ENCODE measurements at regions not wholly inside any gene's neighbourhood (a gene's known extent, or its start where the extent isn't known, plus 50 kb on each side); places are given as distances from the start of the nearest gene placed in this dataset.
"Not testable (repeated sequence)": the region's sequence is repeated elsewhere in the genome, so short reads cannot be mapped to it uniquely, and the experiment has no call there.

DNA sequence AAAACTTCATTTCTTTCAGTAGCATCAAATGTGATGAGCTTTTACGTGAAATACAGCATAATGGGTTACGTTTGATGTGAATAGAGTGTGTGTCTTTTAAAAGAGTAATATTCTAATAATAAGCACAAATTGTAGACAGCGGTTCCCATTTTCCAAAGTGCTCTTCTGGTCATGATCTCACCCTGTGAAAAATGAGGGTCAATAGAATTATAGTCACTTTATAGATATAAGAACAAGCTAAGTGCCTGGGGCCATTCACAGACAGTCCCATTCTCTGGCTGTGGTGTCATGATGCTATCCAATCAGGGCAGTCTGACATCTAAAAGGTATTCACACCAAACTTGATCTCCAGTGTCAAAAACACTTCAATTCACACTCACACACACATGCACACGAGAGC, 830.8 kb upstream of the AUTS2 start:
- Mint-ChIP-seq H3K27me3 (no peaks in the 10 kb centered on the region), H3K36me3 (peaks cover 0 to 3% (median 2%) of the 10 kb centered on the region in 3 donors), H3K4me3 (no peak overlapping the region), H3K9me3 (peaks cover under 1 to 20% (median 13%) of the 10 kb centered on the region in 5 donors), H3K4me1 (no peaks in the 10 kb centered on the region), H3K27ac (no peak overlapping the region)
- CTCF ChIA-PET = no interaction called here
- POLR2A ChIA-PET = no interaction called here
- H3K9me3 ChIP-seq (ENCODE audit: low read length) = peaks cover 3% of the 10 kb centered on the region
- H3K4me1 ChIP-seq (ENCODE audit: insufficient read depth, low read length) = no peaks in the 10 kb centered on the region
- H3K27me3 ChIP-seq (ENCODE audit: insufficient read depth, low read length, poor library complexity, severe bottlenecking) = no peaks in the 10 kb centered on the region
- no peak overlapping the region for H3K27ac ChIP-seq (ENCODE audit: low read depth, low read length)
- DNase-seq = no peak
- H3K4me3 ChIP-seq (ENCODE audit: low read length) = no peak overlapping the region
- H3K36me3 ChIP-seq (ENCODE audit: insufficient read depth, low read length) = no peaks in the 10 kb centered on the region

- Histone ChIP-seq H3K27me3 (ENCODE audit: insufficient read depth, low read length, poor library complexity, severe bottlenecking) (no peaks in the 10 kb centered on the region), H3K27ac (ENCODE audit: low read depth, low read length) (no peak overlapping the region), H3K36me3 (ENCODE audit: insufficient read depth, low read length) (no peaks in the 10 kb centered on the region), H3K9me3 (ENCODE audit: low read length) (no peaks in the 10 kb centered on the region), H3K4me1 (ENCODE audit: insufficient read depth, low read length) (no peaks in the 10 kb centered on the region), H3K4me3 (ENCODE audit: low read length) (no peak overlapping the region)
- ChIA-PET POLR2A (no interaction called here), CTCF (no interaction called here)
- H3K27ac Mint-ChIP-seq = no peak overlapping the region
- H3K27me3 Mint-ChIP-seq = no peaks in the 10 kb centered on the region
- peaks cover 6 to 13% (median 9%) of the 10 kb centered on the region in 5 donors for H3K9me3 Mint-ChIP-seq
- DNase-seq = no peak
- no peaks in the 10 kb centered on the region for H3K4me1 Mint-ChIP-seq
- peaks cover 0 to 3% (median 2%) of the 10 kb centered on the region in 3 donors for H3K36me3 Mint-ChIP-seq
- H3K4me3 Mint-ChIP-seq = no peak overlapping the region
These were observed 827.6 kb upstream of the AUTS2 start for GRCh38 chr7:68770649-68771048.

- Mint-ChIP-seq H3K4me1 (no peaks in the 10 kb centered on the region), H3K9me3 (peaks cover 2 to 14% (median 12%) of the 10 kb centered on the region in 5 donors), H3K4me3 (no peak overlapping the region), H3K36me3 (peaks cover 0 to 4% (median 0%) of the 10 kb centered on the region in 3 donors), H3K27me3 (no peaks in the 10 kb centered on the region), H3K27ac (no peak overlapping the region)
- POLR2A ChIA-PET = no interaction called here
- H3K27ac ChIP-seq (ENCODE audit: low read depth, low read length) = no peak overlapping the region
- no peaks in the 10 kb centered on the region for H3K9me3 ChIP-seq (ENCODE audit: low read length)
- H3K36me3 ChIP-seq (ENCODE audit: insufficient read depth, low read length) = no peaks in the 10 kb centered on the region
- no peaks in the 10 kb centered on the region for H3K27me3 ChIP-seq (ENCODE audit: insufficient read depth, low read length, poor library complexity, severe bottlenecking)
- no peaks in the 10 kb centered on the region for H3K4me1 ChIP-seq (ENCODE audit: insufficient read depth, low read length)
- H3K4me3 ChIP-seq (ENCODE audit: low read length) = no peak overlapping the region
- DNase-seq = no peak
- CTCF ChIA-PET = no interaction called here
These were observed 821.9 kb upstream of the AUTS2 start for GRCh38 chr7:68776326-68776725.

DNA sequence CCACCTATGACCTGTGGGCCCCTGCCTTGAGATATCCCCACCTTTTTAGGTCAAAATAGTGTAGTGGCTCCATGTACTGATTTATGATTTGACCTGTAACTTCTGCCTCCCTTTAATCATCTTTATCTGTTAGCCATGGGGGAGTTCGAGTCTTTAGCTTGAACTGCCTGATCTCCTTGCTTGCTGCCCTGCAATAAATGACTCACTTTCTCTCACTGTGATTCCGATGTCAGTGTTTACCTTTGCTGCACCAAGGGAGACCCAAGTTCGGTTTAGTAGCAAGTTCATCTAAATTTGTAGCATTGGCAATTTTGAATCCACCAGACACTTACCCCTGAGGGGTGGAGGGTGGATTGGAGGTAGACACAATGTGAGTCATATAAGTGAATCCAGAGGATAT, 814.6 kb upstream of the AUTS2 start:
- Histone ChIP-seq H3K36me3 (ENCODE audit: insufficient read depth, low read length) (no peaks in the 10 kb centered on the region), H3K4me3 (ENCODE audit: low read length) (no peak overlapping the region), H3K9me3 (ENCODE audit: low read length) (no peaks in the 10 kb centered on the region), H3K27me3 (ENCODE audit: insufficient read depth, low read length, poor library complexity, severe bottlenecking) (no peaks in the 10 kb centered on the region), H3K27ac (ENCODE audit: low read depth, low read length) (no peak overlapping the region), H3K4me1 (ENCODE audit: insufficient read depth, low read length) (no peaks in the 10 kb centered on the region)
- ChIA-PET POLR2A (no interaction called here), CTCF (no interaction called here)
- Mint-ChIP-seq H3K27me3 (no peaks in the 10 kb centered on the region), H3K27ac (peak overlapping the region in 1 of 8 donors; percentile 32), H3K4me3 (no peak overlapping the region), H3K9me3 (peaks cover 3 to 22% (median 10%) of the 10 kb centered on the region in 5 donors), H3K4me1 (no peaks in the 10 kb centered on the region), H3K36me3 (no peaks in the 10 kb centered on the region)
- no peak for DNase-seq

GRCh38 chr7:68785036-68785435, 813.2 kb upstream of the AUTS2 start:
- H3K4me3 Mint-ChIP-seq = no peak overlapping the region
- H3K9me3 Mint-ChIP-seq = peaks cover 3 to 19% (median 7%) of the 10 kb centered on the region in 5 donors
- no peaks in the 10 kb centered on the region for H3K36me3 Mint-ChIP-seq
- Histone ChIP-seq H3K27ac (ENCODE audit: low read depth, low read length) (no peak overlapping the region), H3K9me3 (ENCODE audit: low read length) (no peaks in the 10 kb centered on the region), H3K27me3 (ENCODE audit: insufficient read depth, low read length, poor library complexity, severe bottlenecking) (no peaks in the 10 kb centered on the region), H3K4me3 (ENCODE audit: low read length) (no peak overlapping the region), H3K4me1 (ENCODE audit: insufficient read depth, low read length) (no peaks in the 10 kb centered on the region), H3K36me3 (ENCODE audit: insufficient read depth, low read length) (no peaks in the 10 kb centered on the region)
- no peaks in the 10 kb centered on the region for H3K4me1 Mint-ChIP-seq
- CTCF ChIA-PET = no interaction called here
- no peaks in the 10 kb centered on the region for H3K27me3 Mint-ChIP-seq
- DNase-seq = no peak
- POLR2A ChIA-PET = no interaction called here
- no peak overlapping the region for H3K27ac Mint-ChIP-seq

DNA sequence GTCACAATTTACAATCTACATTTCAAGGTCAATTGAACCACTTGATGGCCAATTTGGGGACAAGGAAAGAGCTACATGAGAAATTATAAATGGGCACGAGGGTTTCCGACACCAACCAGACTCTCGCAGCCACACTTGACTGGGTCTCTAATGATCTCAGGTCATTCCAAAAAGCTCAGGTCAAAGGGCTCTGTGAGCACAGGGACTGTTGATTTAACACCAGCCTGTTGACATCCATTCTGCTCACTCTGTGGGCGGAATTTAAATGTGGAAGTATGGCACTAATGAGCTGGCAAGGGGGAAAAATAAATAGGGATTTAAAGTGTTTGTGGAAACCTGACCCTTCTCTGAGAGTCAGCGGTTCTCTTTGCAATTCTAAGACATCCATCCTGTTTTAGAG, 810.7 kb upstream of the AUTS2 start:
- no peaks in the 10 kb centered on the region for H3K27me3 Mint-ChIP-seq
- DNase-seq = no peak
- peaks cover 2 to 19% (median 9%) of the 10 kb centered on the region in 5 donors for H3K9me3 Mint-ChIP-seq
- Histone ChIP-seq H3K9me3 (ENCODE audit: low read length) (no peaks in the 10 kb centered on the region), H3K27me3 (ENCODE audit: insufficient read depth, low read length, poor library complexity, severe bottlenecking) (no peaks in the 10 kb centered on the region), H3K4me3 (ENCODE audit: low read length) (no peak overlapping the region), H3K4me1 (ENCODE audit: insufficient read depth, low read length) (no peaks in the 10 kb centered on the region), H3K27ac (ENCODE audit: low read depth, low read length) (no peak overlapping the region), H3K36me3 (ENCODE audit: insufficient read depth, low read length) (no peaks in the 10 kb centered on the region)
- H3K36me3 Mint-ChIP-seq = no peaks in the 10 kb centered on the region
- no peak overlapping the region for H3K27ac Mint-ChIP-seq
- no peaks in the 10 kb centered on the region for H3K4me1 Mint-ChIP-seq
- ChIA-PET POLR2A (no interaction called here), CTCF (no interaction called here)
- H3K4me3 Mint-ChIP-seq = no peak overlapping the region

DNA sequence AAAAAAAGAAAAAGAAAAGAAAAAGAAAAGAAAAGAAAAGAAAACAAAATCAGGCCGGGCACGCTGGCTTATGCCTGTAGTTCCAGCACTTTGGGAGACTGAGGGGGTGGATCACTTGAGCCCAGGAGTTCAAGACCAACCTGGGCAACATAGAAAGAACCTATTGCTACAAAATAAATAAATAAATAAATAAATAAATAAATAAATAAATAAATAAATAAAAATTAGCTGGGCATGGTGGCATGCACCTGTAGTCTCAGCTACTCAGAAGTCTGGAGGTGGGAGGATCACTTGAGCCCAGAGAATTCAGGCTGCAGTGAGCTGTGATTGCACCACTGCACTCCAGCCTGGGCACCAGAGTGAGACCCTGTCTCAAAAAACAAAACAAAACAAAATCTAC, 809.7 kb upstream of the AUTS2 start:
- H3K4me1 Mint-ChIP-seq; H3K27ac Mint-ChIP-seq; H3K4me3 ChIP-seq (ENCODE audit: low read length); H3K36me3 Mint-ChIP-seq; H3K27ac ChIP-seq (ENCODE audit: low read depth, low read length); H3K4me1 ChIP-seq (ENCODE audit: insufficient read depth, low read length); DNase-seq; H3K36me3 ChIP-seq (ENCODE audit: insufficient read depth, low read length); CTCF ChIA-PET; H3K9me3 ChIP-seq (ENCODE audit: low read length); H3K4me3 Mint-ChIP-seq; H3K27me3 Mint-ChIP-seq; POLR2A ChIA-PET; H3K27me3 ChIP-seq (ENCODE audit: insufficient read depth, low read length, poor library complexity, severe bottlenecking): not testable (repeated sequence)
- H3K9me3 Mint-ChIP-seq = peaks cover 2 to 18% (median 9%) of the 10 kb centered on the region in 5 donors

- Mint-ChIP-seq H3K27me3 (no peaks in the 10 kb centered on the region), H3K4me3 (no peak overlapping the region), H3K27ac (no peak overlapping the region), H3K36me3 (no peaks in the 10 kb centered on the region), H3K9me3 (peaks cover 2 to 20% (median 6%) of the 10 kb centered on the region in 5 donors), H3K4me1 (no peaks in the 10 kb centered on the region)
- no peak overlapping the region for H3K4me3 ChIP-seq (ENCODE audit: low read length)
- H3K4me1 ChIP-seq (ENCODE audit: insufficient read depth, low read length) = no peaks in the 10 kb centered on the region
- H3K9me3 ChIP-seq (ENCODE audit: low read length) = no peaks in the 10 kb centered on the region
- ChIA-PET CTCF (no interaction called here), POLR2A (no interaction called here)
- H3K36me3 ChIP-seq (ENCODE audit: insufficient read depth, low read length) = no peaks in the 10 kb centered on the region
- no peaks in the 10 kb centered on the region for H3K27me3 ChIP-seq (ENCODE audit: insufficient read depth, low read length, poor library complexity, severe bottlenecking)
- H3K27ac ChIP-seq (ENCODE audit: low read depth, low read length) = no peak overlapping the region
- DNase-seq = no peak
These were observed 808.7 kb upstream of the AUTS2 start for GRCh38 chr7:68789597-68789996.

DNA sequence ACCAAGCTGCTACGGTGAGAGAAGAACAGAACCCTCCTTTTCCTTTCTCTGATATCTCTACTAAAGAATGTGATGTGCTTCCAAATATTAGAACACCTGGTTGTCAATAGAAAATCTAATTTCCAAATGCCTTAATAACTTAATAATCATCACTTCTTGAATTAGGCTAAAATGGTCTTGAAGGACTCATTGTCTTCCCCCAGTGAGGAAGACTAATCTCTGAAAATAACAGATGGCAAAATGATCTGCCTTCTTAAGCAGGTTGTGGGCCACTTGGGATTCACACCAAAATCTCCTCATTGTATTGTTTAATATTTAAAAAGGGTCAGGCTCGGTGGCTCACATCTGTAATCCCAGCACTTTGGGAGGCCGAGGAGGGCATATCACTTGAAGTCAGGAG, 805.9 kb upstream of the AUTS2 start:
- no peaks in the 10 kb centered on the region for H3K36me3 Mint-ChIP-seq
- CTCF ChIA-PET = no interaction called here

More for the DNA sequence above, 805.9 kb upstream of the AUTS2 start:
- Mint-ChIP-seq H3K4me1 (no peaks in the 10 kb centered on the region), H3K4me3 (no peak overlapping the region), H3K27me3 (no peaks in the 10 kb centered on the region), H3K27ac (no peak overlapping the region), H3K9me3 (peaks cover 2 to 16% (median 12%) of the 10 kb centered on the region in 5 donors)
- Histone ChIP-seq H3K9me3 (ENCODE audit: low read length) (no peaks in the 10 kb centered on the region), H3K4me1 (ENCODE audit: insufficient read depth, low read length) (no peaks in the 10 kb centered on the region), H3K27ac (ENCODE audit: low read depth, low read length) (no peak overlapping the region), H3K36me3 (ENCODE audit: insufficient read depth, low read length) (no peaks in the 10 kb centered on the region), H3K4me3 (ENCODE audit: low read length) (no peak overlapping the region), H3K27me3 (ENCODE audit: insufficient read depth, low read length, poor library complexity, severe bottlenecking) (no peaks in the 10 kb centered on the region)
- POLR2A ChIA-PET = no interaction called here
- no peak for DNase-seq
